ENCODE measurements at regions not wholly inside any gene's neighbourhood (a gene's known extent, or its start where the extent isn't known, plus 50 kb on each side); places are given as distances from the start of the nearest gene placed in this dataset.
"Not testable (repeated sequence)": the region's sequence is repeated elsewhere in the genome, so short reads cannot be mapped to it uniquely, and the experiment has no call there.

DNA sequence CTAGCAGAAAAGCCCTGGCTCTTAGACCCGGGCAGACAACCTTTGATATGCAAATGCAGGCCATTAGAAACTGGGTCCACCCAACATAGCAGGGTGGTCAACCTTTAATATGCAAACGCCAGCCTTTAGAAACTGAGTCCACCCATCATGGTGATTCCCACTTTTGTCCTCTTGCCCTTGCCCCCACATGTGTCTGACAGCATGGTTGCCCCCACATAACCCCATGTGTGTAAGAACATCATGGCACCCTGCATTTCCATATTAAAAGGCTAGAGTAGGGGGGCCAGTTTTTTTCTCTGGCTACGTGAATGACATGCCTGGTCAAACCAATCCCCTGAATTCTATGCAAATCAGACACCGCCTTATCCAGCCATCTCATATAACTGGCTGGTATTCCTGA is 273.2 kb upstream of the PRDM9 start:
- DNase-seq = no peak

DNA sequence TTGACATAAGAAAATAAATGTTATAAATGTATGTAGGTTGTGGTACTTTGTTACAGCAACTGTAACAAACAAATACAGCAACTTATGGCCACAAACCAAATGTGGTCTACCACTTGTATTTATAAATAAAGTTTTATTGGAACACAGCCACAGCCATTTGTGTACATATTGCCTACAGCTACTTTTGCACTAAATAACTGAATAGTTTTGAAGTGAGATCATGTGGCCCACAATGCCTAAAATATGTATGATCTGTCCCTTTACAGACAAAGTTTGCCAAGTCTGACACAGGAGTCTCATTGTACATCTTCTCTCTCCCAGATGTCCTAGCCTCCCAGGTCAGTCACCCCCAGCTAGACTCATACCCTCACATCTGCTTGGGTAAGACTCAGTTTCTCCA is 283.6 kb upstream of the PRDM9 start:
- DNase-seq = no peak

DNA sequence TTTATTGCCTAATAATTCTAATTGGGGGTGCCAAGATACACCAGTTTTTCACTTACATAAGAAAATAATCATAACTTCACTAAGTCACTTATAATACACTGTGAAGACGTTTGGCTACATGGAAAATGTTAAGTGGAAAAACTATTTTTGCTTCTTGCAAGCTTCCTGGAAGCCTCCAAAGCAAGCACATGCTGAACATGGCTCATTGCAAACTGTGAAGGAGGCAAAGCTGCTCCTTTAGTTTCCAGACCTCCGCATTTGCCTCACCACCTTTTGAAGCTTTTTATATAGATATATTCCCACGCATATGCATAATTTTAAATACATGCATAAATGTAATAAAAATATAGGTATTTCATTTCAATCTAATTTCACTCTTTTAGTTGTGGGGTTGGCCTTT is 285.6 kb upstream of the PRDM9 start:
- no peak for DNase-seq

DNA sequence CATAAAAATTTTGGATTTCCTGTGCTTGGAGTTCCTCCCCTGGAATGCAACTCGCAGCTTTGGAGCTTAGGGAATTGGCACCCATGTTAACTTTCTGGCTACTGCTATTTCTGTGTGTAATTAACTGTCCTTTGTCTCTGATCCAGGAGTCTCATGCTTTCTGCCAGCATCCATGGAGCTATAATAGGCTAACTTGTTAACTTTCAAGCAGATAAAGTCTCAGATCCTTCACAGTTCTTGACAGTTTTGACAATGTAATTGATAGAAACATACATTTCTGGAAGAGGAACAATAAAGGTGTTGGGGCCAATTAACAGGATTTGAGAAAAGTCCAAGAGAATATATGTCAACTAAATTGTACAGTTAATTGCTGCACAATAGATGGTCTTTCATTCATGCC is 290.2 kb upstream of the PRDM9 start:
- no peak for DNase-seq

DNA sequence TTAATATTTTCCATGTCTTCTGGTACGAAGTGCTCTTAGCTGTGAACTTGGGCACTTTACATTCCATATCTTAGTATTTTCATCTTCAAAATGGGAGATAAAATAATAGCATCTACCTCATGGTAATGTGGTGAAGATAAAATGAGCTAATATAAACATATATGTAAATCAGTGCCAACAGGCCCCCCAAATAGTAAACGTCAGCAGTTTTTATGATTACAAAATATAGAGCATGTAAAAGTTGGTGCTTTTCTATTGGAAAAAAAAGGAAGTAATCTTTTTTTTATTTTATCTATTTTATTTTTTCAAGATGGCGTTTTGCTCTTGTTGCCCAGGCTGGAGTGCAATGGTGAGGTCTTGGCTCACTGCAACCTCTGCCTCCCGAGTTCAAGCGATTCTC is 291.1 kb upstream of the PRDM9 start:
- no peak for DNase-seq

DNA sequence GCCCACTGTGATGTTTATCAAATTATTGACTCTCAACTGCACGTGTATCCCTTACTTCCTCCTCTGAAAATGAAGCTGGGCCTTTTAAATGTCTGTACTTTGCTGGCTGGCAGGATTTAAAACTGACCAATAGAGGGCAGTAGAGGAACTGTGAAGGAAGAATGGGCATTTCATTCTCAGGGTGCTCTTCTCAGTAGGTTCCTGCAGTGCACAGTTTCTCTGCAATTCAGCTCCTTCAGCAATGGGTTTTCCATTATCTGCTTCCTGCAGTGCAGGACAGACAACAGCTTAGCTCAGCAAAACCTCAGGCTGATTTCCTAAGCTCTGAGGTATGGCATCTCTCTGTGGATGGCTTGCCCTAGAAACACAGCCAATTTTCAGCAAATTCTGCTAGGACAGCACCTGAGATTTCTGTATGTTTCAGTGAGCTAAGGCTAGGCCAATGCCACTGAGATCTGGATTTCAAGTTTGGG is 298.4 kb upstream of the PRDM9 start:
- DNase-seq = no peak

DNA sequence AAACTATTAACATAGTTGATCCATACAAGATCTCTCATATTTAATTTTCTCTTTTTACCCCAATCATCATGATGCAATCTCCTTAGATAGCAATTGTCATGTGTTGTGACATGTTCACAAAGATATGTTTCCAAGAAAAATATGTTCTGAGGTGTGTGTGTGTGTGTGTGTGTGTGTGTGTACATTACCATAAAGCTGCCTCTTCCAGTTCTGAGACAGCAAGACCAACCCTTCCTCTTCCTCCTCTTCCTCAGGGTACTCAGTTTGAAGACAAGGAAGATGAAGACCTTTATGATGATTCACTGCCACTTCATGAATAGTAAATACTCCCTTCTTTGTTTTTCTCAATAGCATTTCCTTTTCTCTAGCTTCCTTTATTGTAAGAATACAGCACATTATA is 303.3 kb upstream of the PRDM9 start:
- no peak for DNase-seq

DNA sequence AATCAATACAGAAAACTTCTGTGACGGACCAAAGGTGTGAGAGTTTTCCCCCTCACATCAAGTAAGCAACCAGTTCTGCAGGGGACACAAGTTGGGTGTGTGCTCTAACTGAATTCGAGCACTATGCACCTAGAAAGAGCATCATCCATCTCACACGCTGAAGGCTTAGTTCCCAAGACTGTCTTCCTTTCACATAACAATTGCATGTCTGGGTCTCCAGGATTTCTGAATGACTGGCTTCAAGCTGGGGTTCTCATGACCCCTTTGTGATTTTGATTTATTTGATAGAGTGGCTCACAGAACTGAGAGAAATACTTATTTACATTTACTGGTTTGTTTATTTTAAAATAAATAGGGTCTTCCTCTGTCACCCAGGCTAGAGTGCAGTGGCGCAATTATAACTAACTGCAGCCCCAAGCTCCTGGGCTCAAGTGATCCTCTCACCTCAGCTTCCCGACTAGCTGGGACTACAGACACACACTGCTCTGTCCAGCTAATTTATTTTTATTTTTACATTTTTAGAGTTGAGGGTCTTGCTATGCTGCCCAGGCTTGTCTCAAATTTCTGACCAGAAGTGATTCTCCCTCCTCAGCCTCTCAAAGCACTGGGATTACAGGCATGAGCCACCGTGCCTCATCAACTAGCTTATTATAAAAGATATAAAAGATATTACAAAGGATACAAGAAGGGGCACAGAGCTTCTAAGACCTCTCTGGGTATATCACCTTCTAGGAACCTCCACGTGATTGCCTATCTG is 316.7 kb upstream of the CDH12 start:
- no peak for DNase-seq

DNA sequence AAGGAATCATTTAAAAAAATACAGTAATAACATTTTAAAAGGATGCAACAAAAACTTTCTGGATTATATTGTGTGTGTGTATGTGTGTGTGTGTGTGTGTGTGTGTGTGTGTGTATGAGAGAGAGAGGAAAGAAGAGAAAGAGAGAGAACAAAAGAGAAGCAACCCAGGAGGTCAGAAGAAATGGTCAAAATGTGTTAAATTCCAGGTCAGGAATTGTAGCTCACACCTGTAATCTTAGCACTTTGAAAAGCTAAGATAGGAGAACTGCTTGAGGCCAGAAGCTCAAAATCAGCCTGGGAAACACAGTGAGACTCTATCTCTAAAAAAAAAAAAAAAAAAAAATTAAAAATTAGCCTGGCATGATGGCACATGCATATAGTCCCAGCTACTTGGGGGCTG is 311.8 kb upstream of the CDH12 start:
- DNase-seq = peak; percentile 27

DNA sequence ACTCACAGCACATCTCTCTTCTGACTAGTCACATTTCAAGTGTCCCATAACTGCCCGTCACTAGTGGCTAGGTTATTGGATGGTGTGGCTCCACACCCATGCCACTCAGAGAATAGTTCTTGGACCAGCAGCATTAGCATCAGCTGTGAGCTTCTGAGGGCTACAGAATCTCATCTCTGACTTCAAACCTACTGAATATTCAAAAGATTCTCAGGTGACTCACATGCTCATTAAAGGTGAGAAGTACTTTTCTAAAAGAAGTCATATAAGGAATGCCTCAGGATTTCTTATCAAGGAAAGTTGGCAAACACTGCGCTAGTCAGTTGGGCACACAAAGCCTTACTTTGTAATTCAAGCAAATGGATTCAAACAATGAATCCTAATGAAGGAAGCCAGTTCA is 305.0 kb upstream of the CDH12 start:
- peak; percentile 9 for DNase-seq

DNA sequence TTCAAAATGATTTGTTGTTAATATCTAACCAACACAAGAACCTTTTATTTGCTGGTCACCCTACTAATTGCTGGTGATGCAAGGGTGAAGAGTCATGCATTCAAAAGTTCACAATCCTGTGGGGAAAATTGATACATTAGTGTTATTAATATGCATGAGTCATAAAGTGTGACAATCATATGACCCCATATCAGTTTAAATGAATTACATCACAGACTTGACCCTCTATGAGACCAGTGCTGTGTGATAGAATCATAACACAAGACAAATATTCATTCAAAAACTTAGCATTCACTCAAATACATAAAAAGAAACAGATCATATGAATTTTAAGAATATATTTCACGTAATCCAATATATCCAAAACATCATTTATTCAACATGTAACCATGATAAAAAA is 304.6 kb upstream of the CDH12 start:
- peak; percentile 12 for DNase-seq

DNA sequence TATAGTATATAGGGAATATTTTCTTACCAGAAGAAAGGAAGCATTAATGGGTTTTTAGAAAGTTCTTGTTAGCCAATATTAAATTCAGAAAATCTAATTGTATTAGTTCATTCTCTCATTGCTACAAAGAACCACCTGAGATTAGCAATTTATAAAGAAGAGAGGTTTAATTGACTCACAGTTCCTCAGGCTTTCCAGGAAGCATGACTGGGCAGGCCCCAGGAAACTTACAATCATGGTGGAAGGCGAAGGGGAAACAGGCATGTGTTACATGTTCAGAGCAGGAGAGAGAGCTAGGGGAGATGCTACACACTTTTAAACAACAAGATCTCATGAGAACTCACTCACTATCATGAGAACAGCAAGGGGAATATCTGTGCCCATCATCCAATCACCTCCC is 304.0 kb upstream of the CDH12 start:
- DNase-seq = no peak

DNA sequence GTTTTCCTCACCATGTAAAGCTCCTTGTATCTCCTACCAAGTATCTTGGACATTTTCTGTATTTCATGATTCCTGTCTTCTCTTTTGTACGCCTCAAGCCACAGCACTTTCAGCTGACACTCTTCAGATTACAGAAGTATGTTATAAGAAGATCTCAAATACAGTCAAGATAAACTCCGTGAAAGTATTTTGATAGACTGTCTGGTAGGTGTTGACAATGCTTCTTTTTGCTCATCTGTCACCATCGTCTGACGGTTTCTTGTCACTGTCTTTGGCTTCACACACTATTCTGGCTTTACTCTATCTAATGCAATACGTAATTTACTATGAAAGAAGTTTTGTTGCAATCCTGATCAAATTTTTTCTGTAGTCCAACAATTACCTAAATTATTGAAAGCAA is 294.5 kb upstream of the CDH12 start:
- no peak for DNase-seq

DNA sequence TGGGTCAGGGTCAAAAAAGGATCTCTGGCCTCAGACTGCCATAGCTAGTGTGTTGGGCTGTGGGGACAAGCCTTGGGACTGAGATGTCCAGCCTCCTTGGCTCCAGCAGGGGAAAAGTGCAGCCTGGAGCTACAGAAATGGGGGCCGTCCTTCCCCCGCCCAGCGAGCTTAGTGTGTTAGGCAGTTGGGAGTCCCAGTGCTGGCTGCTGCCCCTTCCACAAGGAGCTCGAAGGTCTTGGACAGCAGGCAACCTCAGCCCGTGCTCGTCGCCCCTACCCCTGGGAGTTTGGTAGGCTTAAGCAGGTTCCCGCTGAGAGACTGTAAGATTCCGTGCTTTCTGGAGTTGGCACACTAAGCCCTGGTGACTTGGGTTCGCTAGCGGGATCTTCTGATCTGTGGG is 293.0 kb upstream of the CDH12 start:
- no peak for DNase-seq

DNA sequence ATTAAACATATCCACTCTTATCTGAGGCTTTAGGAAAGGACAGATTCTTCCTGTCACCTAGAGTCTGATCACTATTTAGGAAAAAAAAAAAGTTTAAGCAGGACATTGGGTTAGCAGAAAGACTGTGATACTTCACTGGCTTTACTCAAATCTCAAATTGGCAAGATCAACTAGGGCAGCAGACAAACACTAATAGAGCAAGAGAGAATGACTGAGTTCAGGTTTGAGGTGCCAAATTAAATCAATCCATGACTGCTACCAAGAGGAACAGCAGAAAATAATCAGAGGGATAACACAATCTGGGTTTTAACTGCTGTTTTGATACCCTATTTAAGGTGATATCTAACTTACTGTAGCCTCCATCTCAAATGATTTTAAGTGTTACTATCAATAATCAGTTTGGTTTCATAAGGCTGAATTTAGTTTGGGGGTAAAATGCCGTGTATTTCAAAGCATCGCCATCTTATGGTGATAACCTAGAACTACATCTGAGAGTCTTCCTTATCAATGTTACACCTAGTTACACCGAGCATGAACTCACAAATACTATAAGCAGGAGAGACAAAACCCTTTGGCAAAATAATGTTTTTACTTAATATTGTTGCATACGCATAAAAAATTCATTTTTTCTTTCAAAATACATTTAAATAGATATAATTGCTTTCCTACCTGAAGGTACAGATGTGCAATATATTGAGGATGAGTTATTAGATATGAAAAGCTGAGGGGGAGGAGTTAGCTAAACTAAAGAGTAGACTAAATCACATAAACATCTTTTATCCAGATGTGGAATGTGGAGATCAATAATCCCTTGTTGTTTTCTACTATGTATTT is 286.4 kb upstream of the CDH12 start:
- DNase-seq = peak; percentile 83

DNA sequence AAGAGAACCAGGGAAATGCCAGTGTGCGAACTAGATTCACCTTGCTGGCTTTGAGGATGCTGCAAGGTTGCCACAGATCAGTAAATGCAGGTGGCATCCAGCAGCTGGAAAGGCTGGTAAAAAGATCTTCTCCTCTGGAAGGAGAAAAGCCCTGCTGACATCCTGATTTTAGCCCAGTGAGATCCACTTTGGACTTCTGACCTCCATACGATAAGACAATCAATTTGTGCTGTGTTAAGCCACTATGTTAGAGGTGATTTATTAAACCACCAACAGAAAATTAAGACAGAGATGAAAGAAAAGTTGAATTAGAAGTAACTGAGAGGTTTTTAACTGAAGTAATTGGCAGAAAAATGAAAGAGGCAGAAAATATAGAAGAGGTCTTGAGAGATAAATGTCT is 283.8 kb upstream of the CDH12 start:
- peak; percentile 16 for DNase-seq

DNA sequence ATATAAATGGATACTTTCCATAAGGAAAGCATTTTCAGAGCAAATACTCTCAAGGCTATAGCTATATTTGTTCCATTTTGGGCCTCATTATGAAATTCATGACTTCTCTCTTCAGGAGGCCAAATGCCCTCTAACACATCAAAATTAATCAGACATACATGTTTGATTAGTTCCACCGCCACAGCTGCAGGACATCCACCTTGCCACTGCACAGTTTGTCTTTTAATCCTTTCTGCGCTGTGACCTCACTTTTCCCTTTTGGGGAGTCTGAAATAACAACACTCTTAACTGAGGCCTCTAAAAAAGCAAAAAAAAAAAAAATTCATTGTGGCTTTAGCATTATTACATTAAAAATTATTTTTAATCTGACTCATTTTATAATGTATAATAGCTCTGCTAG is 279.1 kb upstream of the CDH12 start:
- no peak for DNase-seq

DNA sequence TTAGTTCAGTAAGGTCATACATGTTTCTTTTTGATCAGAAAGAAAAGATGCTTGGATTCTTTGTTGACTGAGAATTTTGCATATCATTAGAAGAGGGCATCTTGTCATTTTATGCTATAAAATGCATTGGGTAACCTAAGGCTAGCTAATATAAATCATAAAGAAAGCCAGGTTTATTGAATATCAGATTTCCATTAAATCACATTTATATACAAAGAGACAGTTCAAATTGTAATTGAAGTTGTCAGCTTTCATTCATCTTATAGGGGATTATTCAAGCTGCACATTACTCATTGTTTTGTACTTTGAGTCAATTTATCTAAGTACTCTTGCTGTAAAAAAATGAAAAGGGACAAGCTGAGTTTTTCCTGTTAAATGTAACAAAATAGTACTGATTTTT is 259.1 kb upstream of the CDH12 start:
- peak; percentile 61 for DNase-seq

DNA sequence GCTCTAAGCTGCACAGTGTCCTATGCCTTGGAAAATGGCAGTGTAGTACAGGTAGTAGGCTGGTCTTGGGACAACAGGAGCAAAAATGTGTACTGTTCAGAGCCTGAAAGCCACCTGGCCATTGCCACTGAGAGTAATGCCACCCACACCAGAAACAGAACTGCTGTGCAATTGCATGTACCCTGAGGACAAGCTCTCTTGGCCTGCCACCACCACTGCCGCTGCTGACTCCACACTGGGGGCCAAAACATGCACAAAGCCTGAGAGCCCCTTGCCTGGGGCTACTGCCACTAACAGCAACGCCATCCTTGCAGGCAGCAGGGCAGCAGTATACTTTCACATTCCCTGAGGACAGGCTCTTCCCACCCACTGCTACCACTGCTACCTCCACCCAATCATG is 251.9 kb upstream of the CDH12 start:
- DNase-seq = no peak

DNA sequence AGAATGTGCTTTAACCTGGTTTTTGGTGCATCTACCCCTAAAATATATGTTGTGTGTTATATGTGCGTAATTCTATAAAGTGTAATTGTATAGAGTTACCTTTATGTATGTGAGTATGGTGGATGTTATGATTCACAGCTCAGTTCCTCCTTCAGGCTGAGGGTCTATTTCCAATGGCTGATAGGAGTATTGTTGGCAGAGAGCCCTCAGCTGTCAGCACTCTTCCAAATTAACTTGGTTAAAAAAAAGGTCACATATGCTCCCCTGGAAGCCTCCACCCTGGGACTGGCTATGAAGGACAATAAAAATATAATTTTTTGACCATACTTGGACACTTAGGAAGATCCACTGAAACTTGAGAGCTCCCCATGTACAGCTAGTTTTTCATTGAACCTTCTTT is 250.4 kb upstream of the CDH12 start:
- peak; percentile 55 for DNase-seq

DNA sequence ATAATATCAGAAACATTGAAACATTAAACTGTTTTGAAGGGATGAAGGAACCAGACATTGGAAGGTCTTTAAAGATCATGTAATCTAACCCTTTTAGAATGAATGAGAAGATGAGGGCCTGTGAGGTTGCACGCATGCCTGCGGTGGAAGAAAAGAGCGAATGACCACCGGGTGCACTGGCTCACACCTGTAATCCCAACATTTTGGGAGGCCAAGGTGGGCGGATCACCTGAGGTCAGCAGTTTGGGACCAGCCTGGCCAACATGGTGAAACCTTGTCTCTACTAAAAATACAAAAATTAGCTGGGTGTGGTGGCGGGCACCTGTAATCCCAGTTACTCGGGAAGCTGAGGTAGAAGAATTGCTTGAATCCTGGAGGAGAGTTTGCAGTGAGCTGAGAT is 242.3 kb upstream of the CDH12 start:
- DNase-seq = not testable (repeated sequence)

DNA sequence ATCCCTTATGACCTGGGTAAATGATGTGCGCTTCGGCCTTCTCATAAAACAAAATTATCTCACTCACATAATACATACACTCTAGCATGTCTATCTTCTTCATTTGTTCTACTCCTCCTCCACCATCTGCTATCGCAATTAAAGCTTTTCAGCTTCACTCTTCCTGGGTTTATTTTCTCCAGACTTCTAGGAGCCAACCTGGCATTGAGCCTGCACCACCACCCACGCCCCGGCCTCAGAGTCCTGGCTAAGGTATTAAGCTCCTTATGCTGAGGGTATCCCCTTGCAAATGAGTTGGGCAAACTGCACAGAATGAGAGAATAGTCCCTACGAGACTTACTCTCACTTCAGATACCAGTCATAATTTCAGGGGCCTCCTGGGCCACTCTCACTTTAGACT is 236.1 kb upstream of the CDH12 start:
- DNase-seq = peak; percentile 98

DNA sequence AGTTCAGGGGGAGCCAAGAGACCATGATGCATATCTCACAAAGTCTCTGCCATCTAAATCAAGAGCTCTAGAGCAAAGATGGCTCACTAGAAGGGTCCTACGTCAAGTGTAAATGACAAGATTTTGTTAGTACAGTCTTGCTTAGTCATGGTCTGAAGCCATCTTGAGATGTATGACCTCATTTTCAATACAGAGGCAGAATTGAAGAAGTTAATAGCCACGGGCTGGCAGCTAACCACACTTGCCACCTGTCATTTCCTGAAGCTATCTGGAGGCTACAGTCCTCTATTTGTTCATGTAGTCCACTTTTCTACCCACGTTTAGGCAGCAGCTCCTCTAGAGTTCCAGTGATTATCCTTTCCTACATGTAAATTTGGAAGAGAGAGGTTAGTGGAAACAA is 231.7 kb upstream of the CDH12 start:
- peak; percentile 79 for DNase-seq

DNA sequence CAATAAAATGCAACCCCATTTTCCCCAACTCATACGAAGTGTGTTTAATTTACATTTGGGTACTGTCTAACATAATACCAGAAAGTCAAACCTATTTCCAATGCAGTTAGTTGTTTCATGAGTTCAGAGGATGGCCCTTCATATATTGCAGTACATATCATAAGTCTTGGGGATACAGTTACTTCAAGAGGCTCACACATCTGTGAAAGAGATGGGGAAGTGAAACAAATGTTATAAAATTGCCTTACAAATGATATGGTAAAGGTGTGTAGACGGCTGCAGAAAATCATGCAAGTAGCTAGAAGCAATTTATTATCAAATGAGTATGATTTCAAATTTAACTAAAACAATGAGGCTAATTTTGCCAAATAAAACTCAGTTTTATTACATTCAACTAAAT is 219.0 kb upstream of the CDH12 start:
- no peak for DNase-seq

DNA sequence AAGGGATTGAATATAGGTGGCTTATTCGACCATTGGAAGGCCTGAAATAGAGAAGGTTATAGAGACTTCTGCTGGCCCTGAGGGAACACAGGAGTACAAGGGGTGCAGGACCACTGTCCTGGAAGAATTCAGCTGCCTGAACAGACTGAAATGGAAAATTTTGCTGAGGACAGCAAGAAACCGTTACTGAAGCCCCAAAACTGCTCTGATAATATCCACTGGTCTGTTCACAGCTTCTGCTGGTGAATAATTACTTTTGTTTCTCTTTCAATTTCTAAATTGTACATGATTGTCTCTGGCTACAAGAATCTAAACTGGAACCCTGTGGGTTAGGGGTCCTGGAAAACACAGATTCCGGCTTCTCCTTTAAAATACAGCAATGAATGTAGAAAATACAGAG is 218.5 kb upstream of the CDH12 start:
- no peak for DNase-seq

All from NCI-H69 (cell line).